ENCODE measurements at regions not wholly inside any gene's neighbourhood (a gene's known extent, or its start where the extent isn't known, plus 50 kb on each side); places are given as distances from the start of the nearest gene placed in this dataset.

- Histone ChIP-seq H3K27ac (ENCODE audit: low read depth in 1 of 2, low read length in 2 of 2) (no peak overlapping the region), H3K4me3 (ENCODE audit: low read length) (no peak overlapping the region), H3K36me3 (ENCODE audit: insufficient read depth, low read length) (no peaks in the 10 kb centered on the region), H3K9me3 (ENCODE audit: control insufficient read depth in 1 of 2, insufficient read depth in 1 of 2, low read length in 2 of 2) (no peaks in the 10 kb centered on the region), H3K4me1 (ENCODE audit: insufficient read depth, low read length) (no peaks in the 10 kb centered on the region), H3K27me3 (ENCODE audit: control insufficient read depth in 1 of 2, insufficient read depth in 2 of 2, low read length in 2 of 2) (no peaks in the 10 kb centered on the region)
- DNase-seq, result no peak
- intact Hi-C loops (cut with DNase I, micrococcal nuclease), result no loop called here
- Mint-ChIP-seq H3K27ac (no peak overlapping the region), H3K4me3 (no peak overlapping the region), H3K4me1 (ENCODE audit: low read depth) (no peaks in the 10 kb centered on the region), H3K36me3 (ENCODE audit: low read depth) (no peaks in the 10 kb centered on the region), H3K27me3 (peaks cover 4% of the 10 kb centered on the region), H3K9me3 (no peaks in the 10 kb centered on the region)
- ChIA-PET POLR2A (no interaction called here), CTCF (no interaction called here)
- no peak for TF ChIP-seq CTCF (IDR thresholded peaks at IDR 0.05)
- ATAC-seq (ENCODE audit: poor library complexity), result no peak
Observed at GRCh38 chr2:223511168-223511567, 91.0 kb downstream of the SCG2 start.

- H3K27ac ChIP-seq (ENCODE audit: low read depth in 1 of 2, low read length in 2 of 2), result no peak overlapping the region
Observed at GRCh38 chr2:223513771-223514455, 88.2 kb downstream of the SCG2 start.

GRCh38 chr2:223519471-223519870, 82.7 kb downstream of the SCG2 start:
- H3K4me1 ChIP-seq (ENCODE audit: insufficient read depth, low read length), result no peaks in the 10 kb centered on the region
- Mint-ChIP-seq H3K27ac (no peak overlapping the region), H3K4me1 (ENCODE audit: low read depth) (no peaks in the 10 kb centered on the region), H3K27me3 (no peaks in the 10 kb centered on the region), H3K4me3 (no peak overlapping the region), H3K36me3 (ENCODE audit: low read depth) (no peaks in the 10 kb centered on the region), H3K9me3 (no peaks in the 10 kb centered on the region)
- CTCF ChIA-PET, result no interaction called here
- H3K9me3 ChIP-seq (ENCODE audit: control insufficient read depth in 1 of 2, insufficient read depth in 1 of 2, low read length in 2 of 2), result peaks cover 0 to 5% of the 10 kb centered on the region in 2 experiments
- no peak overlapping the region for H3K27ac ChIP-seq (ENCODE audit: low read depth in 1 of 2, low read length in 2 of 2)
- ATAC-seq (ENCODE audit: poor library complexity), result no peak
- intact Hi-C loops (cut with DNase I, micrococcal nuclease), result no loop called here
- no peak for DNase-seq
- H3K4me3 ChIP-seq (ENCODE audit: low read length), result no peak overlapping the region
- POLR2A ChIA-PET, result no interaction called here
- H3K27me3 ChIP-seq (ENCODE audit: control insufficient read depth in 1 of 2, insufficient read depth in 2 of 2, low read length in 2 of 2), result no peaks in the 10 kb centered on the region
- H3K36me3 ChIP-seq (ENCODE audit: insufficient read depth, low read length), result no peaks in the 10 kb centered on the region
- no peak for TF ChIP-seq CTCF (IDR thresholded peaks at IDR 0.05)

More at GRCh38 chr2:223513771-223514455, 88.2 kb downstream of the SCG2 start:
- Histone ChIP-seq H3K4me1 (ENCODE audit: insufficient read depth, low read length) (no peaks in the 10 kb centered on the region), H3K9me3 (ENCODE audit: control insufficient read depth in 1 of 2, insufficient read depth in 1 of 2, low read length in 2 of 2) (no peaks in the 10 kb centered on the region), H3K36me3 (ENCODE audit: insufficient read depth, low read length) (no peaks in the 10 kb centered on the region), H3K4me3 (ENCODE audit: low read length) (no peak overlapping the region), H3K27me3 (ENCODE audit: control insufficient read depth in 1 of 2, insufficient read depth in 2 of 2, low read length in 2 of 2) (no peaks in the 10 kb centered on the region)
- H3K4me3 Mint-ChIP-seq, result no peak overlapping the region
- H3K9me3 Mint-ChIP-seq, result no peaks in the 10 kb centered on the region
- no peak for DNase-seq
- H3K27me3 Mint-ChIP-seq, result peaks cover 4% of the 10 kb centered on the region
- ChIA-PET CTCF (no interaction called here), POLR2A (no interaction called here)
- intact Hi-C loops (cut with DNase I, micrococcal nuclease), result no loop called here
- ATAC-seq (ENCODE audit: poor library complexity), result no peak
- H3K27ac Mint-ChIP-seq, result no peak overlapping the region
- H3K4me1 Mint-ChIP-seq (ENCODE audit: low read depth), result no peaks in the 10 kb centered on the region
- no peak for TF ChIP-seq CTCF (IDR thresholded peaks at IDR 0.05)
- no peaks in the 10 kb centered on the region for H3K36me3 Mint-ChIP-seq (ENCODE audit: low read depth)

Data from CD4-positive, alpha-beta T cell (primary cell).